Brain microvascular endothelial cell (primary cell): ENCODE measurements at regions not wholly inside any gene's neighbourhood (a gene's known extent, or its start where the extent isn't known, plus 50 kb on each side); places are given as distances from the start of the nearest gene placed in this dataset.

Experiments used
- DNase-seq: peaks from one replicate; pipeline ENCODE4 v3.0.0-alpha.2; 2020
- H3K27ac ChIP-seq: fragments of 250-450 bp; sonication (Bioruptor Pico); 2 replicates; pipeline ENCODE4 v1.5.1; 2020; ENCODE audit warnings: mild to moderate bottlenecking, moderate library complexity
- H3K27me3 ChIP-seq: fragments of 250-450 bp; sonication (Bioruptor Pico); replicated peaks from 2 replicates; pipeline ENCODE4 v1.5.1; 2020; ENCODE audit warnings: mild to moderate bottlenecking
- H3K36me3 ChIP-seq: fragments of 250-450 bp; sonication (Bioruptor Pico); replicated peaks from 2 replicates; pipeline ENCODE4 v1.5.1; 2020; ENCODE audit warnings: mild to moderate bottlenecking
- H3K4me3 ChIP-seq: 2 replicates; pipeline ENCODE4 v1.5.1; 2011; ENCODE audit warnings: low read depth, mild to moderate bottlenecking, control low read depth, low read length, moderate library complexity
- CTCF ChIP-seq: IDR thresholded peaks from 2 replicates; pipeline ENCODE4 v1.5.1; 2011; ENCODE audit warnings: low read depth, mild to moderate bottlenecking, moderate library complexity, low read length, control low read depth, inconsistent platforms; ENCODE audit errors: missing control alignments
- in situ Hi-C: cut with HindIII; loops from 2 replicates; pipeline ENCODE4 v1.10.0; 2017; ENCODE audit warnings: low sequenced_read_pairs, low pct_ligation_motif_present

DNA sequence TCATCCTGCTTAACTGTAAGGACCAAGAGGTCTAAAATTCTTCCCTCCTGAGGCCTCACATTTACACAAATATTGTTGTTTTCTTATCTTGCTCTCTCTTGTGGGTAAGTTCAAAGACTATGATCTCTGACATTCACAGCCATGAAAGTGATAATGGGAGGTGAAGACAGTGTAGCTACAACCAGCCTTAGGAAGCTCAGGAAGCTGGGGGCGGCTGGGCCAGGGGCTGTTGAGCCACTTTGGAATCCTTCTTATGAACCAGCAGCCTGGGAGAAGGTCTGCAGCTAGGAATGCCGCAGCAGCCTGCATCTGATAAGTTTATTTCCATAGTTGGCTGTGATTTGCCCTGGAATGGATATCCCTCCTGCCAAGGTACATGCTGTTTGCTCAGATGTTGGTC is 316.2 kb downstream of the STIM2 start:
- Histone ChIP-seq H3K36me3 (no peaks in the 10 kb centered on the region), H3K4me3 (no peak overlapping the region)
- in situ Hi-C loops = no loop called here

GRCh38 chr4:27178061-27178460 is 317.4 kb downstream of the STIM2 start:
- DNase-seq = no peak
- no peak overlapping the region for H3K4me3 ChIP-seq
- in situ Hi-C loops = no loop called here
- no peaks in the 10 kb centered on the region for H3K36me3 ChIP-seq
- no peak for TF ChIP-seq CTCF
- H3K27ac ChIP-seq = no peak overlapping the region
- H3K27me3 ChIP-seq = no peaks in the 10 kb centered on the region

More for the DNA sequence above, 316.2 kb downstream of the STIM2 start:
- no peak for DNase-seq
- H3K27me3 ChIP-seq = no peaks in the 10 kb centered on the region
- no peak overlapping the region for H3K27ac ChIP-seq
- TF ChIP-seq CTCF = no peak

- no peaks in the 10 kb centered on the region for H3K27me3 ChIP-seq
- H3K36me3 ChIP-seq = no peaks in the 10 kb centered on the region
- no peak for DNase-seq
- in situ Hi-C loops = no loop called here
- no peak for TF ChIP-seq CTCF
- no peak overlapping the region for H3K4me3 ChIP-seq
- H3K27ac ChIP-seq = no peak overlapping the region
Measured at GRCh38 chr4:27181693-27182092, 321.1 kb downstream of the STIM2 start.

DNA sequence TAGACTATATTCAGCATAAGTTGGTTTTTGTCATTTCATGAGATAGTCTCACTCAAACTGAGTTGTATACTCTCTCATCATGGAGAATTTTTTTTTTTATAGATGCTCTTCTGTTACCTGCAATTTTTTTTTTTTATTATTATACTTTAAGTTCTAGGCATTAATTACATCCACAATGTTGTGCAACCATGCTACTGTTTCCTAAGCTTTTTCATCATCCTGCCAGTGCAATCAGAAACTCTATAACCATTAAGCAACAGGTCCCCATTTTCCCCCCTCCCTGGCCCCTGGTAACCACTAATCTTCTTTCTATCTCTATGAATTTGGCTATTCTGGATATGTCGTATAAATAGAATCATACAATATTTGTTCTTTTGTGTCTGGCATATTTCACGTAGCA is 321.6 kb downstream of the STIM2 start:
- Histone ChIP-seq H3K4me3 (no peak overlapping the region), H3K27ac (no peak overlapping the region), H3K27me3 (no peaks in the 10 kb centered on the region), H3K36me3 (no peaks in the 10 kb centered on the region)
- no peak for TF ChIP-seq CTCF
- DNase-seq = no peak
- in situ Hi-C loops = no loop called here

DNA sequence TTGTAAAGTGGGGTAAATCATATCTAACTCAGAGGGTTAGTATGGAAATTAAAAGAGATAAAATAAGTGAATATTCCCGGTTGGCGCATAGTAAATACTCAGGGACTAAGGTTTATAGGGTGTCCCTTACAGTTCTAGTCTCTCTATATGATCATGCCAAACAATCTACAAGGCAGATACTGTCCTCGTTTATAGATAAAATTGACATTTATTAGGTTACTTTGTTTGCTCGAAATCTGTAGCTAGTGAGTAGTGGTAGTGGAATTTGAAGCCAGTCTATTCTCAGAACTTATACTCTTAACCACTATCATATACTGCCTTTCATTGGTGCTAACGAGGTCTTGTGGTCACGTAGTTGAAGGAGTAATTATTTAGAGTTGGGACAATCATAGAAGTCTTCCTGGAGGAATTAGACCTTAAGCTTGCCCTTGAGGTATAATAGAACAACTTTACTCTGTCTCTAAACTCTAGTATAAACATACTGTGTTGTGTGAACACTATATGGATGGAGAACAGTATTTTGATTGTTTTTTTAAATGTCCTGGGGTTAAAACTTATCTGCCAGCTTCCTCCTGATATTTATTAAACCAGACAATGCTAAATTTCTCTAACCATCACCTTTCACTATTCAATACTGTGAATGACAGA is 324.0 kb downstream of the STIM2 start:
- no peak overlapping the region for H3K4me3 ChIP-seq
- no peak for TF ChIP-seq CTCF
- in situ Hi-C loops = no loop called here
- H3K27me3 ChIP-seq = no peaks in the 10 kb centered on the region
- H3K36me3 ChIP-seq = no peaks in the 10 kb centered on the region
- no peak overlapping the region for H3K27ac ChIP-seq
- DNase-seq = no peak

DNA sequence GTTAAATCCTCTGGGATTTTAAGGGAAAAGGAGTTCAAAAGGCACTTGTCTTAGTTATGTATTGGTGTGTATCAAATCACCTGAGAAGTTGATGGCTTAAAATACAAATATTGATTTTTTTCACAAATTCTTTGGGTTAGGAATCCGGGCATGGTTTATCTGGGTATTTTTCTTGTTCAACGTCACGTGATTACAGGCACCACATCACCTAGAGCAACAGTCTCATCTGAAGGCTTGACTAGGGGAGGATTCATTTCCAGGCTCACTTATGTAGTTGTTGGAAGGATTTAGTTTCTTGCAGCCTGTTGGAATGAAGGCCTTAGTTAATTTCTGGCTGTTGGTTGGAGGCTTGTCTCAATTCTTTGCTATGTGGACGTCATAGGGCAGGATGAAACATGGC is 326.1 kb downstream of the STIM2 start:
- in situ Hi-C loops = no loop called here
- no peak overlapping the region for H3K27ac ChIP-seq
- no peak for DNase-seq
- H3K27me3 ChIP-seq = no peaks in the 10 kb centered on the region
- TF ChIP-seq CTCF = no peak
- no peaks in the 10 kb centered on the region for H3K36me3 ChIP-seq
- H3K4me3 ChIP-seq = no peak overlapping the region
